ENCODE measurements at regions not wholly inside any gene's neighbourhood (a gene's known extent, or its start where the extent isn't known, plus 50 kb on each side); places are given as distances from the start of the nearest gene placed in this dataset.

DNA sequence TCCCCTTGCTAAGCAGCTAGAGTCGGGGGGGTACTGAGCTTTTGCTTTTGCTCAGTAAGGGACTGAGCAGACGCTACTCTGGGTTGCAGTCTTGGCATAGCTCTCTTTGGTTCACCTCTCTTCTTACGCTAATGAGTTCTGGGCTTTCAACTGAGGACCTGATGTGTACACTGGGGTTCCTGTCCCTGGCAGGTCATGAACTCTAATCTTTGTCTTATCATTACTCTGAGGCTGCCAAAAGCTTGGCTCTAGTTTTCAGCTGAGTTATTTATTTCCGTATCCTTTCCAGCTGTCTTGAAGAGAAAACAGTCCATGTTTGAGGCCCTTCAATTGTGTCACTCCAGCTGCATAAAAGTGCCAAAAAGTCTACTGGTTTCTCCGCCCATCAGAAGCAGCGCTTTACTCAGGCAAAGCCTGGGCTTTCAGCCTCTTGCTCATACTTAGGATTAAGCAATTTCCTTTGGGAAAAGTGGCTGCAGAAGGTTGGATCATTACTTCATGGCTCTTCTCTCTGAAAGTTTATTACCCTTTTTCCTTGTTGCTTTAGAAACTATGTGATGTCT is 121.0 kb upstream of the STOX2 start:
- Histone ChIP-seq H3K9me3 (ENCODE audit: control extremely low read depth in 1 of 5, control insufficient read depth in 4 of 5, insufficient read depth in 2 of 5, low read depth in 1 of 5, low read length in 4 of 5) (peaks cover 0 to 5% (median 0%) of the 10 kb centered on the region in 5 experiments), H3K27me3 (replicated peaks in 2 of 5; ENCODE audit: control insufficient read depth in 4 of 5, insufficient read depth in 5 of 5, low read length in 4 of 5) (no peaks in the 10 kb centered on the region), H3K27ac (ENCODE audit: insufficient read depth in 1 of 2, low read depth in 1 of 2, low read length in 2 of 2, poor library complexity in 1 of 2, severe bottlenecking in 2 of 2) (no peak overlapping the region), H3K4me1 (ENCODE audit: control extremely low read depth in 1 of 4, control insufficient read depth in 4 of 4, insufficient read depth in 4 of 4, low read length in 3 of 4) (peaks cover 0 to 8% (median 2%) of the 10 kb centered on the region in 4 experiments), H3K36me3 (ENCODE audit: control insufficient read depth in 4 of 4, insufficient read depth in 4 of 4, low read length in 3 of 4) (no peaks in the 10 kb centered on the region), H3K4me3 (ENCODE audit: control insufficient read depth in 1 of 7, extremely low read depth in 1 of 7, insufficient read depth in 4 of 7, low read depth in 2 of 7, low read length in 6 of 7) (no peak overlapping the region)
- 97% methylated on average over 6 of the region's 6 CpGs for WGBS (ENCODE audit: insufficient coverage)
- POLR2A ChIA-PET, result no interaction called here
- CTCF ChIA-PET, result no interaction called here
- no peak for DNase-seq

DNA sequence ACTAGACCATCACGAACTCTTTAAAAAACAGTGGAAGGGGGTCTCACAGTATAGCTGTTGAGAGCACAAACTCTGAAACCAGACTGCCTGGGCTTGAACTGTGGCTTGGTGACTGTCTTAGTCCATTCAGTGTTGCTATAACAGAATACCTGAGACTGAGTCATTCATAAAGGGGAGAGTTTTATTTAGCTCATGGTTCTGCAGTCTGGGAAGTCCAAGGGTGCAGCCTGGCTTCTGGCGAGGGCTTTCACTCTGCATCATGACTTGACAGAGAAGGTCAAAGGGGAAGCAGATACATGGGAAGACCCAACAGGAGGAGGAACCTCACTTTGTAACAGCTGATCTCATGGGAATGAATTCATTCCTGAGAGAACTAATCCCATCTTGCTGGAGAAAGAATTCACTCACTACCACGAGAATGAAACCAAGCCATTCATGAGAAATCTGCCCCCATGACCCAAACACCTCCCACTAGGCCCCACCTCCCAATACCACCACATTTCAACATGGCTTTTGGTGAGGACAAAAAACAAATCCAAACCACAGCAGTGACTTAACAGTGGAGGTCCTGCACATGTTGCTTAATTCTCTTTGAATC is 116.7 kb upstream of the STOX2 start:
- H3K4me3 ChIP-seq (ENCODE audit: control insufficient read depth in 1 of 7, extremely low read depth in 1 of 7, insufficient read depth in 4 of 7, low read depth in 2 of 7, low read length in 6 of 7), result no peak overlapping the region
- H3K36me3 ChIP-seq (ENCODE audit: control insufficient read depth in 4 of 4, insufficient read depth in 4 of 4, low read length in 3 of 4), result no peaks in the 10 kb centered on the region
- CTCF ChIA-PET, result no interaction called here
- no peak overlapping the region for H3K27ac ChIP-seq (ENCODE audit: insufficient read depth in 1 of 2, low read depth in 1 of 2, low read length in 2 of 2, poor library complexity in 1 of 2, severe bottlenecking in 2 of 2)
- H3K27me3 ChIP-seq (replicated peaks in 2 of 5; ENCODE audit: control insufficient read depth in 4 of 5, insufficient read depth in 5 of 5, low read length in 4 of 5), result peaks cover 0 to 2% (median 0%) of the 10 kb centered on the region in 5 experiments
- DNase-seq, result no peak
- peaks cover 0 to 18% (median 7%) of the 10 kb centered on the region in 5 experiments for H3K9me3 ChIP-seq (ENCODE audit: control extremely low read depth in 1 of 5, control insufficient read depth in 4 of 5, insufficient read depth in 2 of 5, low read depth in 1 of 5, low read length in 4 of 5)
- H3K4me1 ChIP-seq (ENCODE audit: control extremely low read depth in 1 of 4, control insufficient read depth in 4 of 4, insufficient read depth in 4 of 4, low read length in 3 of 4), result peaks cover 0 to 8% (median 2%) of the 10 kb centered on the region in 4 experiments
- WGBS (ENCODE audit: insufficient coverage), result 84% methylated on average over 3 of the region's 3 CpGs
- POLR2A ChIA-PET, result no interaction called here

DNA sequence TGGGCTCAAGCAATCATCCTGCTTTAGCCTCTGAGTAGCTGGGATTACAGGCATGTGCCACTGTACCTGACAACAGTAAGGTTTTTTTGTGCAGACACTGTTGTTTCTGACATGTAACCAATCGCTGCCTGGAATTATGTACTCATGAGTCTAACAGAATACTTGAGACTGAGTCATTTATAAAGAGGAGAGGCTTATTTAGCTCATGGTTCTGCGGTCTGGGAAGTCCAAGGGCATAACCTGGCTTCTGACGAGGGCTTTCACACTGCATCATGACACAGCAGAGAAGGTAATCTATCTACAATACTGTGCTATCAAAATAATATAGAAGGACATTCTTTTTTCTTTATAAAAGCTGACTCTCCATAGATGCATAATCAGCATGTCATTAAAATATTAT is 115.5 kb upstream of the STOX2 start:
- no peak overlapping the region for H3K27ac ChIP-seq (ENCODE audit: insufficient read depth in 1 of 2, low read depth in 1 of 2, low read length in 2 of 2, poor library complexity in 1 of 2, severe bottlenecking in 2 of 2)
- H3K4me3 ChIP-seq (ENCODE audit: control insufficient read depth in 1 of 7, extremely low read depth in 1 of 7, insufficient read depth in 4 of 7, low read depth in 2 of 7, low read length in 6 of 7), result no peak overlapping the region
- H3K36me3 ChIP-seq (ENCODE audit: control insufficient read depth in 4 of 4, insufficient read depth in 4 of 4, low read length in 3 of 4), result no peaks in the 10 kb centered on the region
- ChIA-PET CTCF (no interaction called here), POLR2A (no interaction called here)
- WGBS (ENCODE audit: insufficient coverage), result 100% methylated on average over 2 of the region's 3 CpGs
- no peak for DNase-seq
- H3K4me1 ChIP-seq (ENCODE audit: control extremely low read depth in 1 of 4, control insufficient read depth in 4 of 4, insufficient read depth in 4 of 4, low read length in 3 of 4), result peaks cover 0 to 8% (median 2%) of the 10 kb centered on the region in 4 experiments
- H3K9me3 ChIP-seq (ENCODE audit: control extremely low read depth in 1 of 5, control insufficient read depth in 4 of 5, insufficient read depth in 2 of 5, low read depth in 1 of 5, low read length in 4 of 5), result peaks cover 5 to 27% (median 9%) of the 10 kb centered on the region in 5 experiments
- peaks cover 0 to 5% (median 0%) of the 10 kb centered on the region in 5 experiments for H3K27me3 ChIP-seq (replicated peaks in 2 of 5; ENCODE audit: control insufficient read depth in 4 of 5, insufficient read depth in 5 of 5, low read length in 4 of 5)

DNA sequence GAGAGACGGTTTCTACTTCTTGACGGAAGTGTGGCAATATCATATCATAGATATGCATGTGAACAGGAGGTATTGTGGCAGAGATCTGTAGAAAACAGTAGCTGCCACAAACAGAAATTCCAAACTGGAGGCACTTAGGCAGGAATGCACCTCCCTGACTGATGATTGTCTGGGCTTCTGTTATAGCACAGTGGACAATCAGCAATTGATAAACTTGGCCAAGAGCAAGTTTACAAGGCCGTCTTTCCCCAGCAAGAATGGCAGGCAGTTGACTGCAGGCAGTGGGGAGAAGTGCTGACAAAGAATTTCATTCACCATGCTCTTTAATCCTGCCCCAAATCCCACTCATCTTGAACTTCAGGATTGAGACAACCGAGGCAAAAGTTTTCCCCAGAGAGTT is 114.4 kb upstream of the STOX2 start:
- no peak for DNase-seq
- H3K4me1 ChIP-seq (ENCODE audit: control extremely low read depth in 1 of 4, control insufficient read depth in 4 of 4, insufficient read depth in 4 of 4, low read length in 3 of 4), result peaks cover 0 to 8% (median 2%) of the 10 kb centered on the region in 4 experiments
- ChIA-PET POLR2A (no interaction called here), CTCF (no interaction called here)
- no peak overlapping the region for H3K4me3 ChIP-seq (ENCODE audit: control insufficient read depth in 1 of 7, extremely low read depth in 1 of 7, insufficient read depth in 4 of 7, low read depth in 2 of 7, low read length in 6 of 7)
- 100% methylated on average over 3 of the region's 4 CpGs for WGBS (ENCODE audit: insufficient coverage)
- H3K9me3 ChIP-seq (ENCODE audit: control extremely low read depth in 1 of 5, control insufficient read depth in 4 of 5, insufficient read depth in 2 of 5, low read depth in 1 of 5, low read length in 4 of 5), result peaks cover 5 to 29% (median 13%) of the 10 kb centered on the region in 5 experiments
- H3K36me3 ChIP-seq (ENCODE audit: control insufficient read depth in 4 of 4, insufficient read depth in 4 of 4, low read length in 3 of 4), result no peaks in the 10 kb centered on the region
- H3K27me3 ChIP-seq (replicated peaks in 2 of 5; ENCODE audit: control insufficient read depth in 4 of 5, insufficient read depth in 5 of 5, low read length in 4 of 5), result peaks cover 0 to 10% (median 0%) of the 10 kb centered on the region in 5 experiments
- no peak overlapping the region for H3K27ac ChIP-seq (ENCODE audit: insufficient read depth in 1 of 2, low read depth in 1 of 2, low read length in 2 of 2, poor library complexity in 1 of 2, severe bottlenecking in 2 of 2)

DNA sequence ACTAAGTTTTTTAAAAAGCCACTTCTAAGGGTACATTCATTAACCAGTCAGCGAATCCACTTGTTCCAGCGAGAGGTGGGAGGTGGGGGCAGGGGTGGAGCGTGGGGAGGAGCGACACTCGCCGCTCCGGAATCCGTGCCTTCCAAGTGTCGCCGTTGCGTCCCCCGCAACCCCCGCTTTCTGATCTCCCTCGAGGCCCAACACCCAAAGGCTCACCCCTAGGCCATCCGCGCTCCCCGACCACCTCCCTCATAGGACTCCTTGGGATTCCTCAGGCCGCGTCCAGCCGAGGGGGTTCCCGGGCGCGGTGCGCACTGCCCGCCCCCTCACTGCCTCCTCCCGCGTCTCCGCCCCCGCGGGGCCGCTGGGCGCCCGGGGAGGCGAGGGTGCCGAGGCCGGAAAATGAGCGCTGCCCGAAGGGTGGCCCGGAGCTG is 108.1 kb upstream of the STOX2 start:
- Histone ChIP-seq H3K27ac (ENCODE audit: insufficient read depth in 1 of 2, low read depth in 1 of 2, low read length in 2 of 2, poor library complexity in 1 of 2, severe bottlenecking in 2 of 2) (no peak overlapping the region), H3K36me3 (ENCODE audit: control insufficient read depth in 4 of 4, insufficient read depth in 4 of 4, low read length in 3 of 4) (no peaks in the 10 kb centered on the region), H3K9me3 (ENCODE audit: control extremely low read depth in 1 of 5, control insufficient read depth in 4 of 5, insufficient read depth in 2 of 5, low read depth in 1 of 5, low read length in 4 of 5) (peaks cover 5 to 22% (median 11%) of the 10 kb centered on the region in 5 experiments), H3K4me1 (ENCODE audit: control extremely low read depth in 1 of 4, control insufficient read depth in 4 of 4, insufficient read depth in 4 of 4, low read length in 3 of 4) (peaks cover 2 to 21% (median 18%) of the 10 kb centered on the region in 4 experiments), H3K4me3 (ENCODE audit: control insufficient read depth in 1 of 7, extremely low read depth in 1 of 7, insufficient read depth in 4 of 7, low read depth in 2 of 7, low read length in 6 of 7) (peak overlapping the region; percentile 51 to 81 (median 64)), H3K27me3 (replicated peaks in 2 of 5; ENCODE audit: control insufficient read depth in 4 of 5, insufficient read depth in 5 of 5, low read length in 4 of 5) (peaks cover 2 to 56% (median 18%) of the 10 kb centered on the region in 5 experiments)
- CTCF ChIA-PET, result no interaction called here
- under 1% methylated on average over 39 of the region's 39 CpGs for WGBS (ENCODE audit: insufficient coverage)
- POLR2A ChIA-PET, result no interaction called here
- DNase-seq, result peak; percentile 54 to 76 (median 73)

DNA sequence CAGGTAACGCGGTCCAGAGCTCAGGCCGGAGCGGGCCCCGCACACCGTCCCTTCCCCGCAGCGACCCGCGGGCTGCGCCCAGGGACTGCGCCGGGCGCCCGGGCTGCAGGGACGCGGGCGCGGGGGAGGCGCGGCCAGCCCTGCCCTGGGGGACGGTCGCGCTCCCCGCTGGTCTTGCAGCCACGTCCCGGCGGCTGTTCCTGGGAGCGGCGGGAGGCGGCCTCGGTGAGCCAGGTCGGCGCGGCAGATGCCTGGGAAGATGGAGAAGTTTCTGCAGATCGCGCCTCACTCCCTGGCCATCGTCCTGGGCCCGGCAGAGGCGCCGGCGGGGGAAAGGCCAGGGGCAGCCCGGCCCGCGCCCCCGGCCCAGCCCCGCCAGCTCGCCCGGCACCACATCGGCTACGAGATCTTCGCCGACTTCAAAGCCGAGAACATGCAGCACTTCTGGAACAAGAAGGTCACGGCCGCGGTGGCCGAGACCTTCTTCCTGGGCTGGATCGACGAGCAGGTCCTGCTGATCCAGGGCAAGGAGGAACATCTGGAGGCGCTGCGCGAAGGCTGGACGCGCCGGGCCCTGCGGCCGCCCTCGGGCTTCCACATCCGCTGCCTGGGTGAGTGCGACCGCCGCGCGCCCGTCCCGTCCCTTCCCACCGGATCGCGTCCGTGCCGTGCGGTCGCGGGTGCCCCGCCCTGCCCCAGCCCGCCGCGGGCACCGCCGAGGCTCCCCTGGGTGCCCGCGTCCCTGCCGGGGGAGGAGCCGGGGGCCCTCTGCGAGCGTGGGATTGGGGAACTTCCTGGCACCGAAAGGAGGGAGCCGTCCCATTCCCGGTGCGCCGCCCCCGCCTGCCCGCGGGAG is 107.4 kb upstream of the STOX2 start:
- Histone ChIP-seq H3K36me3 (ENCODE audit: control insufficient read depth in 4 of 4, insufficient read depth in 4 of 4, low read length in 3 of 4) (no peaks in the 10 kb centered on the region), H3K4me1 (ENCODE audit: control extremely low read depth in 1 of 4, control insufficient read depth in 4 of 4, insufficient read depth in 4 of 4, low read length in 3 of 4) (peaks cover 2 to 21% (median 18%) of the 10 kb centered on the region in 4 experiments), H3K9me3 (ENCODE audit: control extremely low read depth in 1 of 5, control insufficient read depth in 4 of 5, insufficient read depth in 2 of 5, low read depth in 1 of 5, low read length in 4 of 5) (peaks cover 5 to 19% (median 11%) of the 10 kb centered on the region in 5 experiments), H3K27me3 (replicated peaks in 2 of 5; ENCODE audit: control insufficient read depth in 4 of 5, insufficient read depth in 5 of 5, low read length in 4 of 5) (peaks cover 2 to 56% (median 18%) of the 10 kb centered on the region in 5 experiments), H3K4me3 (ENCODE audit: control insufficient read depth in 1 of 7, extremely low read depth in 1 of 7, insufficient read depth in 4 of 7, low read depth in 2 of 7, low read length in 6 of 7) (peak overlapping the region; percentile 51 to 81 (median 64)), H3K27ac (ENCODE audit: insufficient read depth in 1 of 2, low read depth in 1 of 2, low read length in 2 of 2, poor library complexity in 1 of 2, severe bottlenecking in 2 of 2) (no peak overlapping the region)
- POLR2A ChIA-PET, result no interaction called here
- DNase-seq, result peak in 2 of 3 donors; percentile 54 to 60
- WGBS (ENCODE audit: insufficient coverage), result under 1% methylated on average over 90 of the region's 105 CpGs
- CTCF ChIA-PET, result no interaction called here

Measured in common myeloid progenitor, CD34-positive (primary cell).